ENCODE measurements at regions not wholly inside any gene's neighbourhood (a gene's known extent, or its start where the extent isn't known, plus 50 kb on each side); places are given as distances from the start of the nearest gene placed in this dataset.

GRCh38 chr5:25646421-25647341 lies 1001.9 kb upstream of the CDH10 start:
- no peak overlapping the region for H3K4me3 ChIP-seq (ENCODE audit: low read depth, low read length)
- TF ChIP-seq CTCF (IDR thresholded peaks at IDR 0.05; ENCODE audit: control insufficient read depth, extremely low read depth, insufficient read depth): no peak
- DNase-seq (ENCODE audit: low read depth): no peak

- no peak overlapping the region for H3K4me3 ChIP-seq (ENCODE audit: low read depth, low read length)
- no peak for DNase-seq (ENCODE audit: low read depth)
- no peak for TF ChIP-seq CTCF (IDR thresholded peaks at IDR 0.05; ENCODE audit: control insufficient read depth, extremely low read depth, insufficient read depth)
Observed at GRCh38 chr5:25641124-25641523, 996.3 kb upstream of the CDH10 start.

GRCh38 chr5:25619273-25619672 lies 974.5 kb upstream of the CDH10 start:
- no peak overlapping the region for H3K4me3 ChIP-seq (ENCODE audit: low read depth, low read length)

GRCh38 chr5:25618821-25619220 lies 974.0 kb upstream of the CDH10 start:
- DNase-seq (ENCODE audit: low read depth): no peak

More at GRCh38 chr5:25619273-25619672, 974.5 kb upstream of the CDH10 start:
- TF ChIP-seq CTCF (IDR thresholded peaks at IDR 0.05; ENCODE audit: control insufficient read depth, extremely low read depth, insufficient read depth): no peak
- DNase-seq (ENCODE audit: low read depth): no peak

GRCh38 chr5:25614466-25614865 lies 969.7 kb upstream of the CDH10 start:
- no peak overlapping the region for H3K4me3 ChIP-seq (ENCODE audit: low read depth, low read length)
- TF ChIP-seq CTCF (IDR thresholded peaks at IDR 0.05; ENCODE audit: control insufficient read depth, extremely low read depth, insufficient read depth): no peak
- DNase-seq (ENCODE audit: low read depth): no peak

More at GRCh38 chr5:25618821-25619220, 974.0 kb upstream of the CDH10 start:
- no peak for TF ChIP-seq CTCF (IDR thresholded peaks at IDR 0.05; ENCODE audit: control insufficient read depth, extremely low read depth, insufficient read depth)
- H3K4me3 ChIP-seq (ENCODE audit: low read depth, low read length): no peak overlapping the region

- no peak for TF ChIP-seq CTCF (IDR thresholded peaks at IDR 0.05; ENCODE audit: control insufficient read depth, extremely low read depth, insufficient read depth)
- DNase-seq (ENCODE audit: low read depth): no peak
- no peak overlapping the region for H3K4me3 ChIP-seq (ENCODE audit: low read depth, low read length)
Observed at GRCh38 chr5:25604681-25605080, 959.9 kb upstream of the CDH10 start.

All from LNCaP clone FGC (cell line).